ENCODE measurements at regions not wholly inside any gene's neighbourhood (a gene's known extent, or its start where the extent isn't known, plus 50 kb on each side); places are given as distances from the start of the nearest gene placed in this dataset.
"Not testable (repeated sequence)": the region's sequence is repeated elsewhere in the genome, so short reads cannot be mapped to it uniquely, and the experiment has no call there.

DNA sequence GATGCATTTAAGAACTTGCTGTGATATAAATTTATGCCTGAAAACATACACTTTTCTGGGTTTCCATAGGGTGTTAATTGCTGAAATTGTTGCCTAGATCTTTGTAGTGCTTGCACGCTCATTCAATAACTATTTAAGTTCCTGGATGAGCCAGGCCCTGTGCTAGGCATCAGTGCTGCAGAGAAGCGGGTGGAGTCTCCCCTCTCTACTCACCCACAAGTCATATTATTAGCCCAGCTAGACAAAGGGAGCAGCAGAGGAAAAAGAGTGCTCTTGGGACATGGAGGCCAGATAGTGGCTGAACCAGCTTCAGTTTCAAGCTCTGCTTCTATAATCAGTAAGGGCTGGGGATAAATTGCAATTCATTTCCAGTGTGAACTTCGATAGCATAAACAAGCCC is 329.1 kb downstream of the TFAP2B start:
- TF ChIP-seq POLR2A (IDR thresholded peaks at IDR 0.05) = no peak
- TF ChIP-seq CTCF (IDR thresholded peaks at IDR 0.05) = no peak
- no peak for TF ChIP-seq EP300 (IDR thresholded peaks at IDR 0.05)
- no peak for TF ChIP-seq POLR2AphosphoS5 (IDR thresholded peaks at IDR 0.05)
- Histone ChIP-seq H3K4me3 (no peak overlapping the region), H3K27ac (no peak overlapping the region), H3K27me3 (no peaks in the 10 kb centered on the region), H3K9me3 (no peaks in the 10 kb centered on the region), H3K4me1 (no peaks in the 10 kb centered on the region), H3K36me3 (no peaks in the 10 kb centered on the region)
- no peak for DNase-seq (ENCODE audit: low spot score in 2 of 2)
- whole genome bisulfite sequencing = 68% methylated on average over 3 of the region's 3 CpGs

GRCh38 chr6:51152594-51152993 is 333.9 kb downstream of the TFAP2B start:
- no peaks in the 10 kb centered on the region for H3K36me3 ChIP-seq
- WGBS = 76% methylated on average over 3 of the region's 3 CpGs
- no peaks in the 10 kb centered on the region for H3K4me1 ChIP-seq
- H3K9me3 ChIP-seq = no peaks in the 10 kb centered on the region
- no peak overlapping the region for H3K27ac ChIP-seq
- no peak for DNase-seq (ENCODE audit: low spot score in 2 of 2)
- H3K4me3 ChIP-seq = no peak overlapping the region
- no peak for TF ChIP-seq POLR2AphosphoS5 (IDR thresholded peaks at IDR 0.05)
- TF ChIP-seq POLR2A (IDR thresholded peaks at IDR 0.05) = no peak
- no peak for TF ChIP-seq CTCF (IDR thresholded peaks at IDR 0.05)
- no peak for TF ChIP-seq EP300 (IDR thresholded peaks at IDR 0.05)
- no peaks in the 10 kb centered on the region for H3K27me3 ChIP-seq

DNA sequence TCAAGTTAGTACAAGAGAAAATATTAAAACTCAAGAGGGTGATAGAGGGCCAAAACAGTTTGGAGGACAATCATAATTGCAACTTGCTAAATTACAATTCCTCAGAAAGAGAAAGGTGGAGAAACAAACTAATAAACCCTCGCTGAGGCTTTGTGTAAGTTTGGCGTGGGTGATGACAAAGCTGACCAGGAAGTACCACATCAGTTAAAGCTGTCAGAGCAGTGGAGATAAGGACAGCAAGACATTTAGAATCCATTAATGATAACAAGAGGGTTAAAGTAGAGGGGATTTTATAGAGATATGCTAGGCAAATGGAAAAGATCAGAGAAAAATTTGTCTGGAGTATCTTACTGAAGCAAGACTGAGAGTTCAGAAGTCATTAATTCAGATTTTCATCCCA is 334.4 kb downstream of the TFAP2B start:
- 59% methylated on average over 2 of the region's 2 CpGs for WGBS
- no peaks in the 10 kb centered on the region for H3K36me3 ChIP-seq
- no peak for TF ChIP-seq POLR2AphosphoS5 (IDR thresholded peaks at IDR 0.05)
- no peak for TF ChIP-seq CTCF (IDR thresholded peaks at IDR 0.05)
- TF ChIP-seq EP300 (IDR thresholded peaks at IDR 0.05) = no peak
- no peak for TF ChIP-seq POLR2A (IDR thresholded peaks at IDR 0.05)

DNA sequence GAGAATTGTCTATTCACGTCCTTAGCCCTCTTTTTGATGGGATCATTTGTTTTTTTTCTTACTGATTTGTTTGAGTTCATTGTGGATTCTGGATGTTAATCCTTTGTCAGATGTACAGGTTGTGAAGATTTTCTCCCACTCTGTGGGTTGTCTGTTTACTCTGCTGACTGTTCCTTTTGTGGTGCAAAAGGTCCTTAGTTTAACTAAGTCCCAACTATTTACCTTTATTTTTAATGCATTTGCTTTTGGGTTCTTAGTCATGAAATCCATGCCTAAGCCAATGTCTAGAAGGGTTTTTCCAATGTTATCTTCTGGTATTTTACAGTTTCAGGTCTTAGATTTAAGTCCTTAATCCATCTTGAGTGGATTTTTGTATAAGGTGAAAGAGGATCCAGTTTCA is 336.3 kb downstream of the TFAP2B start:
- not testable (repeated sequence) for DNase-seq (ENCODE audit: low spot score in 2 of 2); H3K36me3 ChIP-seq; H3K4me3 ChIP-seq; H3K9me3 ChIP-seq; H3K27ac ChIP-seq; H3K27me3 ChIP-seq; H3K4me1 ChIP-seq
- WGBS = 88% methylated on average over 1 of the region's 1 CpG

More for the DNA sequence above, 334.4 kb downstream of the TFAP2B start:
- H3K9me3 ChIP-seq = no peaks in the 10 kb centered on the region
- H3K27me3 ChIP-seq = no peaks in the 10 kb centered on the region
- DNase-seq (ENCODE audit: low spot score in 2 of 2) = no peak
- H3K4me3 ChIP-seq = no peak overlapping the region
- H3K4me1 ChIP-seq = no peaks in the 10 kb centered on the region
- H3K27ac ChIP-seq = no peak overlapping the region

DNA sequence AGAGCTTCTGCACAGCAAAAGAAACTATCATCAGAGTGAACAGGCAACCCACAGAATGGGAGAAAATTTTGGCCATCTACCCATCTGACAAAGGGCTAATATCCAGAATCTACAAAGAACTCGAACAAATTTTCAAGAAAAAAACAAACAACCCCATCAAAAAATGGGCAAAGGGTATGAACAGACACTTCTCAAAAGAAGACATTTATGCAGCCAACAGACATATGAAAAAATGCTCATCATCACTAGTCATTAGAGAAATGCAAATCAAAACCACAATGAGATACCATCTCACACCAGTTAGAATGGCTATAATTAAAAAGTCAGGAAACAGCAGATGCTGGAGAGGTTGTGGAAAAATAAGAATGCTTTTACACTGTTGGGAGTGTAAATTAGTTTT is 340.6 kb downstream of the TFAP2B start:
- not testable (repeated sequence) for H3K4me3 ChIP-seq; H3K27ac ChIP-seq; H3K4me1 ChIP-seq; DNase-seq (ENCODE audit: low spot score in 2 of 2); H3K9me3 ChIP-seq; H3K36me3 ChIP-seq; H3K27me3 ChIP-seq
- WGBS = 96% methylated on average over 1 of the region's 1 CpG

GRCh38 chr6:51161752-51162151 is 343.1 kb downstream of the TFAP2B start:
- TF ChIP-seq POLR2A (IDR thresholded peaks at IDR 0.05) (no peak), EP300 (IDR thresholded peaks at IDR 0.05) (no peak)

DNA sequence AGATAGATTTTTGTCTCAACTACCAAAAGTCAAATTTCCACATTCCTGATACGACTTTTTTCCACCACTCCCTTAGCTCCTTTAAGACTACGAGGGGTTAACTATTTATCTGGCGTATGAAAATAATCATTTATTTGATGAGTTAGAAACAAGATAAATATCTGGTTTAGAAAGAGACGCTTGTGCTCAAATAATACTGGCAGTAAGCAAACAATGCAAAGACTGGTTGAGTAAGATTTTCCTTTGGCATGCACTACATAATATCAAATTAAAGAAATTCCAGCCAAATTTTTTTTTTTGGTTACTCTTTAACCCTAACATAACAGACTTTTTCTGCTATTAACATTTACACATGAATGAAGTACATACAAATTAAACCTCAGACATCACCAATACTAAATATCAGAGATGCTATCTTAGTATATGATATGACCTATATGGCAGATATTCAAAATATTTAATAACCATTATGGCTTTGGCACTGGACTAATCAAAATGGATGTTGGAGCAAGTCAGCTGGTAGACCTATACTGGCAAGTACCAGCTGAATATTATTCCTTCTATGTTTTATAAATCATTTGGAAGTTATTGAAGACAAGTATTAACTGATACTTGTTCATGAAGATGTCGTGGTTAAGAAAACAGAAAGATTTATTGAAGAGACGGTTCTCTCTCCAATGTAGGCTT is 345.3 kb downstream of the TFAP2B start:
- no peak for DNase-seq (ENCODE audit: low spot score in 2 of 2)
- 38% methylated on average over 6 of the region's 6 CpGs for WGBS

More at GRCh38 chr6:51161752-51162151, 343.1 kb downstream of the TFAP2B start:
- Histone ChIP-seq H3K4me1 (no peaks in the 10 kb centered on the region), H3K27ac (no peak overlapping the region), H3K36me3 (no peaks in the 10 kb centered on the region), H3K4me3 (no peak overlapping the region), H3K27me3 (no peaks in the 10 kb centered on the region), H3K9me3 (no peaks in the 10 kb centered on the region)
- DNase-seq (ENCODE audit: low spot score in 2 of 2) = no peak

More for the DNA sequence above, 345.3 kb downstream of the TFAP2B start:
- Histone ChIP-seq H3K27me3 (no peaks in the 10 kb centered on the region), H3K4me3 (no peak overlapping the region), H3K27ac (no peak overlapping the region), H3K4me1 (no peaks in the 10 kb centered on the region), H3K36me3 (no peaks in the 10 kb centered on the region), H3K9me3 (no peaks in the 10 kb centered on the region)
- no peak for TF ChIP-seq EP300 (IDR thresholded peaks at IDR 0.05)
- no peak for TF ChIP-seq POLR2AphosphoS5 (IDR thresholded peaks at IDR 0.05)
- no peak for TF ChIP-seq CTCF (IDR thresholded peaks at IDR 0.05)
- TF ChIP-seq POLR2A (IDR thresholded peaks at IDR 0.05) = no peak

Measured in suprapubic skin (tissue), 4 donors.